ENCODE measurements at regions not wholly inside any gene's neighbourhood (a gene's known extent, or its start where the extent isn't known, plus 50 kb on each side); places are given as distances from the start of the nearest gene placed in this dataset.
A peak's percentile ranks its signal among the peaks of the same experiment; 100 is the strongest.
"Not testable (repeated sequence)": the region's sequence is repeated elsewhere in the genome, so short reads cannot be mapped to it uniquely, and the experiment has no call there.

GRCh38 chr7:146019041-146020004 is 97.3 kb upstream of the CNTNAP2 start:
- H2BK5ac ChIP-seq (ENCODE audit: low read depth, low read length); H2BK20ac ChIP-seq (ENCODE audit: low read length); H3K56ac ChIP-seq (replicated peaks; ENCODE audit: insufficient read length, low read depth, low read length); H3K14ac ChIP-seq (ENCODE audit: insufficient read length); H3K27ac ChIP-seq (ENCODE audit: low read depth, low read length); H2BK120ac ChIP-seq (replicated peaks; ENCODE audit: low read depth, low read length); FAIRE-seq; H4K8ac ChIP-seq (ENCODE audit: extremely low read depth, insufficient read depth, low read length); H3K4me2 ChIP-seq (ENCODE audit: insufficient read depth in 1 of 2, low read depth in 2 of 2, low read length in 2 of 2); POLR2A ChIA-PET (ENCODE audit: partially characterized antibody); H4K91ac ChIP-seq (replicated peaks; ENCODE audit: insufficient read length, low read length); H3K4me1 ChIP-seq (replicated peaks in 1 of 4; ENCODE audit: control insufficient read depth in 3 of 4, insufficient read depth in 4 of 4, low read length in 3 of 4); H3K79me1 ChIP-seq (ENCODE audit: low read depth, low read length); H4K5ac ChIP-seq (ENCODE audit: insufficient read length, low read depth, low read length); H3K23ac ChIP-seq (ENCODE audit: insufficient read length); H2AK5ac ChIP-seq (ENCODE audit: low read depth, low read length); H3K9me3 ChIP-seq (ENCODE audit: insufficient read depth in 2 of 2, low read depth in 1 of 2, low read length in 1 of 2); H2BK15ac ChIP-seq (ENCODE audit: low read length); H2AFZ ChIP-seq (ENCODE audit: low read length); H3K4ac ChIP-seq (replicated peaks; ENCODE audit: insufficient read length, low read depth, low read length); H4K20me1 ChIP-seq (replicated peaks in 1 of 2; ENCODE audit: control insufficient read depth in 1 of 2, insufficient read depth in 2 of 2, low read length in 2 of 2); H3K4me3 ChIP-seq (ENCODE audit: extremely low read depth in 1 of 4, insufficient read depth in 2 of 4, low read depth in 3 of 4, low read length in 4 of 4); H3K18ac ChIP-seq (ENCODE audit: extremely low read depth, low read length); H3K9ac ChIP-seq (replicated peaks in 1 of 4; ENCODE audit: extremely low read depth in 1 of 4, low read depth in 3 of 4, low read length in 3 of 4); H3K23me2 ChIP-seq (ENCODE audit: low read depth, low read length); H3K27me3 ChIP-seq (replicated peaks in 1 of 4; ENCODE audit: control insufficient read depth in 3 of 4, extremely low read depth in 1 of 4, insufficient read depth in 3 of 4, low read length in 3 of 4); H2BK12ac ChIP-seq (ENCODE audit: low read depth, low read length); H3K36me3 ChIP-seq (ENCODE audit: control insufficient read depth in 2 of 4, insufficient read depth in 4 of 4, low read length in 3 of 4); H3K79me2 ChIP-seq (ENCODE audit: control insufficient read depth in 1 of 2, insufficient read depth in 2 of 2, low read length in 2 of 2): not testable (repeated sequence)
- DNase-seq (ENCODE audit: low read depth in 1 of 2, low spot score in 2 of 2), result peak in 1 of 2 experiments; percentile 52
- CTCF ChIA-PET (ENCODE audit: partially characterized antibody), result interaction anchor here (0.7 kb wide), 1 partner anchor 32 kb away, joined by 3 read pairs; no protein-coding TSS in a partner anchor
- WGBS, 2 experiments (ENCODE audit: extremely low coverage in 1 of 2, insufficient coverage in 1 of 2, insufficient read length in 1 of 2, insufficient replicate concordance in 2 of 2, low coverage in 1 of 2, low lambda C conversion rate in 2 of 2, missing lambda C conversion rate in 1 of 2), result 83% methylated on average over 21 of the region's 33 CpGs; no CpG with 5 or more reads in 1 of the 2 experiments

- H2BK20ac ChIP-seq (ENCODE audit: low read length); CTCF ChIA-PET (ENCODE audit: partially characterized antibody); H4K20me1 ChIP-seq (replicated peaks in 1 of 2; ENCODE audit: control insufficient read depth in 1 of 2, insufficient read depth in 2 of 2, low read length in 2 of 2); H4K5ac ChIP-seq (ENCODE audit: insufficient read length, low read depth, low read length); H3K4me3 ChIP-seq (ENCODE audit: extremely low read depth in 1 of 4, insufficient read depth in 2 of 4, low read depth in 3 of 4, low read length in 4 of 4); H2AFZ ChIP-seq (ENCODE audit: low read length); H3K4me2 ChIP-seq (ENCODE audit: insufficient read depth in 1 of 2, low read depth in 2 of 2, low read length in 2 of 2); FAIRE-seq; H3K9me3 ChIP-seq (ENCODE audit: insufficient read depth in 2 of 2, low read depth in 1 of 2, low read length in 1 of 2); H3K79me2 ChIP-seq (ENCODE audit: control insufficient read depth in 1 of 2, insufficient read depth in 2 of 2, low read length in 2 of 2); H3K23ac ChIP-seq (ENCODE audit: insufficient read length); H2BK120ac ChIP-seq (replicated peaks; ENCODE audit: low read depth, low read length); H2AK5ac ChIP-seq (ENCODE audit: low read depth, low read length); DNase-seq (ENCODE audit: low read depth in 1 of 2, low spot score in 2 of 2); H3K14ac ChIP-seq (ENCODE audit: insufficient read length); POLR2A ChIA-PET (ENCODE audit: partially characterized antibody); H2BK5ac ChIP-seq (ENCODE audit: low read depth, low read length); H2BK12ac ChIP-seq (ENCODE audit: low read depth, low read length); H2BK15ac ChIP-seq (ENCODE audit: low read length); H3K27me3 ChIP-seq (replicated peaks in 1 of 4; ENCODE audit: control insufficient read depth in 3 of 4, extremely low read depth in 1 of 4, insufficient read depth in 3 of 4, low read length in 3 of 4); H3K79me1 ChIP-seq (ENCODE audit: low read depth, low read length); H4K91ac ChIP-seq (replicated peaks; ENCODE audit: insufficient read length, low read length); H3K56ac ChIP-seq (replicated peaks; ENCODE audit: insufficient read length, low read depth, low read length); H3K36me3 ChIP-seq (ENCODE audit: control insufficient read depth in 2 of 4, insufficient read depth in 4 of 4, low read length in 3 of 4); H3K23me2 ChIP-seq (ENCODE audit: low read depth, low read length); H3K4me1 ChIP-seq (replicated peaks in 1 of 4; ENCODE audit: control insufficient read depth in 3 of 4, insufficient read depth in 4 of 4, low read length in 3 of 4); H3K4ac ChIP-seq (replicated peaks; ENCODE audit: insufficient read length, low read depth, low read length); H3K27ac ChIP-seq (ENCODE audit: low read depth, low read length); H3K9ac ChIP-seq (replicated peaks in 1 of 4; ENCODE audit: extremely low read depth in 1 of 4, low read depth in 3 of 4, low read length in 3 of 4); H3K18ac ChIP-seq (ENCODE audit: extremely low read depth, low read length); H4K8ac ChIP-seq (ENCODE audit: extremely low read depth, insufficient read depth, low read length): not testable (repeated sequence)
- WGBS, 2 experiments (ENCODE audit: extremely low coverage in 1 of 2, insufficient coverage in 1 of 2, insufficient read length in 1 of 2, insufficient replicate concordance in 2 of 2, low coverage in 1 of 2, low lambda C conversion rate in 2 of 2, missing lambda C conversion rate in 1 of 2), result 88% methylated on average over 5 of the region's 5 CpGs; no CpG with 5 or more reads in 1 of the 2 experiments
Measured at GRCh38 chr7:146017366-146017765, 99.2 kb upstream of the CNTNAP2 start.
